Upper lobe of left lung (tissue), 4 donors: ENCODE measurements at regions not wholly inside any gene's neighbourhood (a gene's known extent, or its start where the extent isn't known, plus 50 kb on each side); places are given as distances from the start of the nearest gene placed in this dataset.

Experiments used
- CTCF ChIP-seq, 6 experiments: fragments of 450-650 bp in 4 of 6; fragments of 200-600 bp in 2 of 6; sonication (generic) in 2 of 6; IDR thresholded peaks; one replicate each; pipeline ENCODE4 v1.5.1; 2016 to 2019; ENCODE audit warnings: antibody characterized with exemption in 6 of 6
- EP300 ChIP-seq, 4 donors: sonication (generic); formaldehyde crosslinking; IDR thresholded peaks; one replicate each; pipeline ENCODE4 v1.5.1; 2017; ENCODE audit warnings: antibody characterized with exemption in 4 of 4, control low read depth in 2 of 4
- POLR2A ChIP-seq, 4 donors: fragments of 450-650 bp; IDR thresholded peaks; one replicate each; pipeline ENCODE4 v1.5.1; 2016 to 2017; ENCODE audit warnings: antibody characterized with exemption in 4 of 4, mild to moderate bottlenecking in 2 of 4
- POLR2AphosphoS5 ChIP-seq, 2 donors: sonication (generic); formaldehyde crosslinking; IDR thresholded peaks; one replicate each; pipeline ENCODE4 v1.5.1; 2017; ENCODE audit warnings: antibody characterized with exemption in 2 of 2

- TF ChIP-seq CTCF (IDR thresholded peaks at IDR 0.05) = no peak
- TF ChIP-seq POLR2A (IDR thresholded peaks at IDR 0.05) = no peak
- no peak for TF ChIP-seq POLR2AphosphoS5 (IDR thresholded peaks at IDR 0.05)
- TF ChIP-seq EP300 (IDR thresholded peaks at IDR 0.05) = no peak
These were observed 230.3 kb downstream of the THBS2 start for GRCh38 chr6:169023161-169023874.
